K562 (cell line): ENCODE measurements at regions not wholly inside any gene's neighbourhood (a gene's known extent, or its start where the extent isn't known, plus 50 kb on each side); places are given as distances from the start of the nearest gene placed in this dataset.

Experiments used
- ATAC-seq: fragments of 200-7000 bp; cut with Tn5 transposase; 3 replicates; pipeline ENCODE4 v1.9.1; 2020; ENCODE audit warnings: moderate library complexity
- BruUV-seq: library from RNA; stranded (reverse); fragments of 400-500 nt; replicated peaks from 2 replicates; lab custom pipeline; 2021; lab: Mats Ljungman, UMichigan
- CTCF ChIA-PET: fragments of 300-600 bp; formaldehyde crosslinking; extraction: SDS; loops from one replicate; lab custom pipeline; 2021; ENCODE audit warnings: low intra/inter-chr PET ratio; lab: Yijun Ruan, JAX
- POLR2A ChIA-PET: fragments of 300-600, 350-650 bp; sonication (Branson Sonifier 250); formaldehyde crosslinking; extraction: SDS; loops from one replicate; lab custom pipeline; 2021; ENCODE audit warnings: antibody characterized with exemption, inconsistent platforms; lab: Yijun Ruan, JAX
- DNase-seq, 4 experiments: peaks; one replicate each; pipeline versions ENCODE4 v3.0.0 to v3.0.0-alpha.2; 2011 to 2018; ENCODE audit warnings: low spot score in 3 of 4, mixed read lengths in 3 of 4; ENCODE audit errors: extremely low read depth in 1 of 4
- FAIRE-seq: peaks from 2 replicates; lab custom pipeline; 2011; peaks lifted over from hg19 to GRCh38; lab: Jason Lieb, UNC
- H2AFZ ChIP-seq: 2 replicates; pipeline ENCODE4 v1.6.0; 2011; ENCODE audit warnings: low read depth, low read length, control low read depth, inconsistent platforms
- H3K27ac ChIP-seq: fragments of 200-600 bp; 3 replicates; pipeline ENCODE4 v1.8.0; 2011; ENCODE audit warnings: low read depth, mild to moderate bottlenecking, control low read depth, inconsistent platforms, low read length, moderate library complexity, mixed read lengths; ENCODE audit errors: extremely low read depth
- H3K27me3 ChIP-seq, 2 experiments: fragments of 300-600 bp in 1 of 2; 2 replicates in 1 of 2; 3 replicates in 1 of 2; pipeline versions ENCODE4 v1.6.0 to v1.8.0; 2011; ENCODE audit warnings: inconsistent platforms in 2 of 2, low read length in 2 of 2, mild to moderate bottlenecking in 1 of 2, mixed read lengths in 1 of 2, moderate library complexity in 1 of 2; ENCODE audit not compliant: control insufficient read depth in 2 of 2, insufficient read depth in 2 of 2
- H3K36me3 ChIP-seq: fragments of 300-600 bp; 3 replicates; pipeline ENCODE4 v1.8.0; 2011; ENCODE audit warnings: mild to moderate bottlenecking, low read length, inconsistent platforms; ENCODE audit not compliant: control insufficient read depth, insufficient read depth
- H3K4me1 ChIP-seq, 2 experiments: fragments of 200-600 bp in 1 of 2; replicated peaks in 1 of 2; 2 replicates in 1 of 2; 3 replicates in 1 of 2; pipeline versions ENCODE4 v1.5.1 to v1.8.0; 2011; ENCODE audit warnings: inconsistent platforms in 2 of 2, low read length in 2 of 2, mild to moderate bottlenecking in 1 of 2, mixed read lengths in 1 of 2, moderate library complexity in 1 of 2; ENCODE audit not compliant: control insufficient read depth in 2 of 2, insufficient read depth in 2 of 2
- H3K4me2 ChIP-seq: 2 replicates; pipeline ENCODE4 v1.6.1; 2011; ENCODE audit warnings: low read length, control low read depth, inconsistent platforms, mixed read lengths; ENCODE audit not compliant: insufficient read depth
- H3K4me3 ChIP-seq: fragments of 200-600 bp; sonication (generic), shearing (Covaris generic); 2 replicates; pipeline ENCODE4 v1.5.1; 2016; ENCODE audit warnings: control low read depth, inconsistent platforms
- H3K79me2 ChIP-seq: fragments of 200-600 bp; 3 replicates; pipeline ENCODE4 v1.8.0; 2011; ENCODE audit warnings: low read length, inconsistent platforms; ENCODE audit not compliant: control insufficient read depth, insufficient read depth
- H3K9ac ChIP-seq, 2 experiments: 2 replicates each; pipeline versions ENCODE4 v1.6.0 to v1.6.1; 2011; ENCODE audit warnings: low read depth in 2 of 2, low read length in 2 of 2, control low read depth in 1 of 2, inconsistent platforms in 1 of 2, mild to moderate bottlenecking in 1 of 2, mixed read lengths in 1 of 2; ENCODE audit not compliant: insufficient read depth in 1 of 2
- H3K9me1 ChIP-seq: one replicate; pipeline ENCODE4 v1.6.0; 2011; ENCODE audit warnings: inconsistent platforms, mild to moderate bottlenecking, low read length, moderate library complexity; ENCODE audit not compliant: control insufficient read depth, insufficient read depth
- H3K9me3 ChIP-seq: replicated peaks from 2 replicates; pipeline ENCODE4 v1.5.1; 2011; ENCODE audit warnings: low read depth, low read length, inconsistent platforms; ENCODE audit not compliant: control insufficient read depth, insufficient read depth
- H4K20me1 ChIP-seq: replicated peaks from 2 replicates; pipeline ENCODE4 v1.6.1; 2011; ENCODE audit warnings: low read length, inconsistent platforms, mixed read lengths; ENCODE audit not compliant: control insufficient read depth, insufficient read depth
- CAMTA2 ChIP-seq: fragments of 250-450 bp; sonication (Bioruptor Pico); conservative IDR thresholded peaks from 2 replicates; pipeline ENCODE4 v1.5.1; 2022
- FOSL1 ChIP-seq: fragments of 200-800 bp; sonication (Bioruptor generic); conservative IDR thresholded peaks from 2 replicates; pipeline ENCODE4 v1.6.1; 2016; ENCODE audit warnings: missing genetic modification characterization, missing compliant biosample characterization
- GTF2A2 ChIP-seq: IDR thresholded peaks from 2 replicates; pipeline ENCODE4 v1.6.1; 2016; ENCODE audit warnings: mild to moderate bottlenecking, missing genetic modification characterization, missing compliant biosample characterization
- HDAC1 ChIP-seq, 2 experiments: fragments of 450-650 bp; IDR thresholded peaks; 2 replicates each; pipeline ENCODE4 v1.6.1; 2016 to 2017; ENCODE audit warnings: inconsistent platforms in 1 of 2, mild to moderate bottlenecking in 1 of 2, moderate library complexity in 1 of 2
- KAT7 ChIP-seq: sonication (generic); formaldehyde crosslinking; IDR thresholded peaks from 2 replicates; pipeline ENCODE4 v1.8.0; 2022; ENCODE audit warnings: missing genetic modification reagents, mild to moderate bottlenecking, borderline replicate concordance
- SREBF1 ChIP-seq: fragments of 150-350 bp; IDR thresholded peaks from 2 replicates; pipeline ENCODE4 v1.6.1; 2014; ENCODE audit warnings: antibody characterized with exemption, low read depth, low read length, borderline replicate concordance
- SRSF1 ChIP-seq: fragments of 200-400 bp; formaldehyde crosslinking; IDR thresholded peaks from 2 replicates; pipeline ENCODE4 v1.6.1; 2017; ENCODE audit warnings: mild to moderate bottlenecking, low read depth, low read length, moderate library complexity
- TFAM ChIP-seq: fragments of 250-450 bp; sonication (Bioruptor Pico); conservative IDR thresholded peaks from 2 replicates; pipeline ENCODE4 v1.5.0; 2021; ENCODE audit warnings: mild to moderate bottlenecking, moderate library complexity
- ZNF232 ChIP-seq: sonication (generic); formaldehyde crosslinking; IDR thresholded peaks from 2 replicates; pipeline ENCODE4 v1.8.0; 2022; ENCODE audit warnings: mild to moderate bottlenecking, missing genetic modification reagents
- ZNF444 ChIP-seq: fragments of 250-450 bp; sonication (Bioruptor Pico); IDR thresholded peaks from 2 replicates; pipeline ENCODE4 v1.4.0; 2020; ENCODE audit warnings: mild to moderate bottlenecking, moderate library complexity
- ZNF551 ChIP-seq: fragments of 250-450 bp; sonication (Bioruptor Pico); IDR thresholded peaks from 2 replicates; pipeline ENCODE4 v1.5.0; 2021; ENCODE audit warnings: mild to moderate bottlenecking, moderate library complexity
- ZNF561 ChIP-seq: fragments of 450-650 bp; formaldehyde crosslinking; conservative IDR thresholded peaks from 2 replicates; pipeline ENCODE4 v1.4.0; 2020; ENCODE audit warnings: mild to moderate bottlenecking, moderate library complexity
- WGBS: fragments of 100-300 bp; shearing (Covaris generic); methylation state at CpG from one replicate; pipeline ENCODE4 v1.1.6; 2016; ENCODE audit warnings: low coverage, mixed read lengths; ENCODE audit not compliant: insufficient coverage; ENCODE audit errors: missing lambda C conversion rate; 5-methylcytosine and 5-hydroxymethylcytosine counted together
- in situ Hi-C: fragments of 300-500 bp; cut with MboI; formaldehyde crosslinking; loops from 4 replicates; pipeline ENCODE4 v1.15.0; 2018; ENCODE audit warnings: inconsistent platforms, mixed read lengths
- intact Hi-C: fragments of 100-400 bp; cut with micrococcal nuclease; formaldehyde crosslinking; loops from 2 replicates; pipeline ENCODE4 v1.14.2; 2022
- TF ChIP-seq, protein P1 (sequence below): fragments of 250-450 bp; sonication (Bioruptor Pico); IDR thresholded peaks from 2 replicates; pipeline ENCODE4 v1.5.0; 2021
- TF ChIP-seq, protein P2 (sequence below), 2 experiments: fragments of 200-800 bp in 1 of 2; sonication (Bioruptor generic) in 1 of 2; sonication (generic) in 1 of 2; formaldehyde crosslinking in 1 of 2; IDR thresholded peaks in 1 of 2; conservative IDR thresholded peaks in 1 of 2; 2 replicates each; pipeline versions ENCODE4 v1.5.0 to v1.6.1; 2016 to 2020; ENCODE audit warnings: missing compliant biosample characterization in 1 of 2, missing genetic modification characterization in 1 of 2, missing genetic modification reagents in 1 of 2
- TF ChIP-seq, protein P3 (sequence below): IDR thresholded peaks from 2 replicates; pipeline ENCODE4 v1.6.1; 2012; ENCODE audit warnings: low read depth, low read length, improper control_type of control experiment, borderline replicate concordance

- POLR2A ChIA-PET = no interaction called here
- CTCF ChIA-PET = no interaction called here
Measured at GRCh38 chr3:105067361-105067760, 299.3 kb upstream of the ALCAM start.

More at GRCh38 chr3:105067361-105067760, 299.3 kb upstream of the ALCAM start:
- H3K4me3 ChIP-seq = no peak overlapping the region
- DNase-seq (no peak), ATAC-seq (no peak), FAIRE-seq (no peak)
- no peaks in the 10 kb centered on the region for H3K27me3 ChIP-seq
- no peak overlapping the region for H3K4me2 ChIP-seq
- in situ Hi-C loops = no loop called here
- TF ChIP-seq CAMTA2 (CRISPR knock-in tag) (no peak), FOSL1 (tag) (no peak), GTF2A2 (tag) (no peak), ZNF551 (CRISPR knock-in tag) (no peak), TFAM (CRISPR knock-in tag) (no peak), HDAC1 (IDR thresholded peaks at IDR 0.05) (no peak), ZNF232 (CRISPR knock-in tag) (no peak), SREBF1 (no peak), ZNF444 (CRISPR knock-in tag) (no peak), SRSF1 (no peak), KAT7 (CRISPR knock-in tag) (no peak), ZNF561 (no peak)
- TF ChIP-seq, protein P1, sequence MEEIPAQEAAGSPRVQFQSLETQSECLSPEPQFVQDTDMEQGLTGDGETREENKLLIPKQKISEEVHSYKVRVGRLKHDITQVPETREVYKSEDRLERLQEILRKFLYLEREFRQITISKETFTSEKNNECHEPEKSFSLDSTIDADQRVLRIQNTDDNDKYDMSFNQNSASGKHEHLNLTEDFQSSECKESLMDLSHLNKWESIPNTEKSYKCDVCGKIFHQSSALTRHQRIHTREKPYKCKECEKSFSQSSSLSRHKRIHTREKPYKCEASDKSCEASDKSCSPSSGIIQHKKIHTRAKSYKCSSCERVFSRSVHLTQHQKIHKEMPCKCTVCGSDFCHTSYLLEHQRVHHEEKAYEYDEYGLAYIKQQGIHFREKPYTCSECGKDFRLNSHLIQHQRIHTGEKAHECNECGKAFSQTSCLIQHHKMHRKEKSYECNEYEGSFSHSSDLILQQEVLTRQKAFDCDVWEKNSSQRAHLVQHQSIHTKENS (CRISPR knock-in tag) = no peak
- TF ChIP-seq, protein P2, sequence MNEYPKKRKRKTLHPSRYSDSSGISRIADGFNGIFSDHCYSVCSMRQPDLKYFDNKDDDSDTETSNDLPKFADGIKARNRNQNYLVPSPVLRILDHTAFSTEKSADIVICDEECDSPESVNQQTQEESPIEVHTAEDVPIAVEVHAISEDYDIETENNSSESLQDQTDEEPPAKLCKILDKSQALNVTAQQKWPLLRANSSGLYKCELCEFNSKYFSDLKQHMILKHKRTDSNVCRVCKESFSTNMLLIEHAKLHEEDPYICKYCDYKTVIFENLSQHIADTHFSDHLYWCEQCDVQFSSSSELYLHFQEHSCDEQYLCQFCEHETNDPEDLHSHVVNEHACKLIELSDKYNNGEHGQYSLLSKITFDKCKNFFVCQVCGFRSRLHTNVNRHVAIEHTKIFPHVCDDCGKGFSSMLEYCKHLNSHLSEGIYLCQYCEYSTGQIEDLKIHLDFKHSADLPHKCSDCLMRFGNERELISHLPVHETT (CRISPR knock-in tag; conservative IDR thresholded peaks at IDR 0.05 in 1 of 2, IDR thresholded peaks at IDR 0.05 in 1 of 2) = no peak
- TF ChIP-seq, protein P3, sequence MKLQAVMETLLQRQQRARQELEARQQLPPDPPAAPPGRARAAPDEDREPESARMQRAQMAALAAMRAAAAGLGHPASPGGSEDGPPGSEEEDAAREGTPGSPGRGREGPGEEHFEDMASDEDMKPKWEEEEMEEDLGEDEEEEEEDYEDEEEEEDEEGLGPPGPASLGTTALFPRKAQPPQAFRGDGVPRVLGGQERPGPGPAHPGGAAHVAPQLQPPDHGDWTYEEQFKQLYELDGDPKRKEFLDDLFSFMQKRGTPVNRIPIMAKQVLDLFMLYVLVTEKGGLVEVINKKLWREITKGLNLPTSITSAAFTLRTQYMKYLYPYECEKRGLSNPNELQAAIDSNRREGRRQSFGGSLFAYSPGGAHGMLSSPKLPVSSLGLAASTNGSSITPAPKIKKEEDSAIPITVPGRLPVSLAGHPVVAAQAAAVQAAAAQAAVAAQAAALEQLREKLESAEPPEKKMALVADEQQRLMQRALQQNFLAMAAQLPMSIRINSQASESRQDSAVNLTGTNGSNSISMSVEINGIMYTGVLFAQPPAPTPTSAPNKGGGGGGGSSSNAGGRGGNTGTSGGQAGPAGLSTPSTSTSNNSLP = no peak
- no peaks in the 10 kb centered on the region for H4K20me1 ChIP-seq
- no peak overlapping the region for H3K9ac ChIP-seq
- H3K27ac ChIP-seq = no peak overlapping the region
- no peaks in the 10 kb centered on the region for H3K79me2 ChIP-seq
- H3K4me1 ChIP-seq = no peaks in the 10 kb centered on the region
- no peak overlapping the region for H2AFZ ChIP-seq
- H3K36me3 ChIP-seq = no peaks in the 10 kb centered on the region
- no peaks in the 10 kb centered on the region for H3K9me1 ChIP-seq
- intact Hi-C loops = no loop called here
- no peaks in the 10 kb centered on the region for H3K9me3 ChIP-seq
- WGBS = 0% methylated on average over 3 of the region's 3 CpGs
- BruUV-seq = no TSS peak
